IMR-90 (cell line): ENCODE measurements at regions not wholly inside any gene's neighbourhood (a gene's known extent, or its start where the extent isn't known, plus 50 kb on each side); places are given as distances from the start of the nearest gene placed in this dataset.

Source experiments
- ATAC-seq: fragments of 200-7000 bp; cut with Tn5 transposase; 2 replicates; pipeline ENCODE4 v1.9.1; 2020; ENCODE audit warnings: low read depth, mild to moderate bottlenecking, moderate library complexity
- BruUV-seq: library from RNA; stranded (reverse); fragments of 400-500 nt; replicated peaks from 2 replicates; lab custom pipeline; 2021; lab: Mats Ljungman, UMichigan
- CTCF ChIA-PET: fragments of 300-600 bp; formaldehyde crosslinking; extraction: SDS; loops from one replicate; lab custom pipeline; 2021; ENCODE audit warnings: antibody characterized with exemption; lab: Yijun Ruan, JAX
- POLR2A ChIA-PET: fragments of 300-600 bp; sonication (Branson Sonifier 250); formaldehyde crosslinking; loops from one replicate; lab custom pipeline; 2022; ENCODE audit warnings: antibody characterized with exemption; ENCODE audit not compliant: unreplicated experiment; lab: Charles Lee
- DNase-seq: peaks from one replicate; pipeline ENCODE4 v3.0.0; 2013
- H2AFZ ChIP-seq: replicated peaks from 2 replicates; pipeline ENCODE3; 2013; ENCODE audit warnings: low read length, mild to moderate bottlenecking; ENCODE audit not compliant: poor library complexity
- H2AK5ac ChIP-seq: 2 replicates; pipeline ENCODE4 v1.6.1; 2013; ENCODE audit warnings: low read depth, low read length, inconsistent platforms
- H2AK9ac ChIP-seq: replicated peaks from 2 replicates; pipeline ENCODE3; 2013; ENCODE audit warnings: mild to moderate bottlenecking, low read depth, low read length, moderate library complexity; ENCODE audit not compliant: poor library complexity
- H2BK120ac ChIP-seq: 2 replicates; pipeline ENCODE4 v1.6.1; 2013; ENCODE audit warnings: low read depth, low read length, inconsistent platforms
- H2BK15ac ChIP-seq: 3 replicates; pipeline ENCODE4 v1.6.1; 2013; ENCODE audit warnings: low read depth, low read length, inconsistent platforms
- H2BK20ac ChIP-seq: 2 replicates; pipeline ENCODE4 v1.6.1; 2013; ENCODE audit warnings: low read depth, mild to moderate bottlenecking, inconsistent platforms, low read length, moderate library complexity
- H2BK5ac ChIP-seq: 2 replicates; pipeline ENCODE4 v1.6.1; 2013; ENCODE audit warnings: mild to moderate bottlenecking, low read depth, low read length, inconsistent platforms; ENCODE audit not compliant: poor library complexity, severe bottlenecking
- H3K14ac ChIP-seq: replicated peaks from 2 replicates; pipeline ENCODE4 v1.6.1; 2013; ENCODE audit warnings: low read depth, low read length, inconsistent platforms
- H3K18ac ChIP-seq: 2 replicates; pipeline ENCODE4 v1.6.1; 2013; ENCODE audit warnings: low read depth, low read length, control low read depth
- H3K23ac ChIP-seq: 2 replicates; pipeline ENCODE4 v1.6.1; 2013; ENCODE audit warnings: low read depth, low read length, inconsistent platforms
- H3K27ac ChIP-seq: 2 replicates; pipeline ENCODE4 v1.5.1; 2013; ENCODE audit warnings: mild to moderate bottlenecking, control low read depth, low read length; ENCODE audit not compliant: insufficient read depth
- H3K27me3 ChIP-seq: 2 replicates; pipeline ENCODE4 v1.6.1; 2013; ENCODE audit warnings: low read length; ENCODE audit not compliant: control insufficient read depth, insufficient read depth
- H3K36me3 ChIP-seq: 2 replicates; pipeline ENCODE4 v1.6.1; 2013; ENCODE audit warnings: low read length, mixed read lengths; ENCODE audit not compliant: control insufficient read depth, insufficient read depth
- H3K4ac ChIP-seq: 2 replicates; pipeline ENCODE4 v1.6.1; 2013; ENCODE audit warnings: low read depth, low read length, inconsistent platforms
- H3K4me1 ChIP-seq: 2 replicates; pipeline ENCODE4 v1.6.1; 2013; ENCODE audit warnings: low read length, mixed read lengths; ENCODE audit not compliant: control insufficient read depth, insufficient read depth
- H3K4me2 ChIP-seq: 2 replicates; pipeline ENCODE4 v1.6.1; 2013; ENCODE audit warnings: low read depth, mild to moderate bottlenecking, control low read depth, low read length, moderate library complexity
- H3K4me3 ChIP-seq: 2 replicates; pipeline ENCODE4 v1.5.1; 2013; ENCODE audit warnings: low read depth, mild to moderate bottlenecking, control low read depth, low read length, moderate library complexity; ENCODE audit not compliant: insufficient read depth
- H3K56ac ChIP-seq: 2 replicates; pipeline ENCODE4 v1.6.1; 2013; ENCODE audit warnings: low read length, inconsistent platforms; ENCODE audit not compliant: insufficient read depth; ENCODE audit errors: extremely low read depth
- H3K79me1 ChIP-seq, 2 experiments: 2 replicates each; pipeline ENCODE4 v1.6.1; 2013; ENCODE audit warnings: low read length in 2 of 2, inconsistent platforms in 1 of 2, low read depth in 1 of 2
- H3K9ac ChIP-seq: 2 replicates; pipeline ENCODE4 v1.6.1; 2013; ENCODE audit warnings: low read depth, low read length, control low read depth
- H3K9me1 ChIP-seq: 2 replicates; pipeline ENCODE4 v1.6.1; 2013; ENCODE audit warnings: low read length, inconsistent platforms; ENCODE audit not compliant: insufficient read depth
- H3K9me3 ChIP-seq: 2 replicates; pipeline ENCODE4 v1.6.1; 2013; ENCODE audit warnings: low read length; ENCODE audit not compliant: control insufficient read depth, insufficient read depth
- H4K20me1 ChIP-seq: 2 replicates; pipeline ENCODE4 v1.6.1; 2013; ENCODE audit warnings: low read length, inconsistent platforms; ENCODE audit not compliant: insufficient read depth
- H4K5ac ChIP-seq: 2 replicates; pipeline ENCODE4 v1.6.1; 2013; ENCODE audit warnings: mild to moderate bottlenecking, low read depth, low read length, control low read depth
- H4K8ac ChIP-seq, 2 experiments: 2 replicates each; pipeline ENCODE4 v1.6.1; 2013; ENCODE audit warnings: low read depth in 2 of 2, low read length in 2 of 2, control low read depth in 1 of 2, inconsistent platforms in 1 of 2
- H4K91ac ChIP-seq: 2 replicates; pipeline ENCODE4 v1.6.1; 2013; ENCODE audit warnings: low read depth, low read length, inconsistent platforms; ENCODE audit not compliant: insufficient read depth
- CHD1 ChIP-seq: IDR thresholded peaks from 2 replicates; pipeline ENCODE4 v1.6.1; 2012; ENCODE audit warnings: low read depth, low read length, improper control_type of control experiment
- MAFK ChIP-seq: IDR thresholded peaks from 2 replicates; pipeline ENCODE4 v1.6.1; 2012; ENCODE audit warnings: low read depth, low read length, improper control_type of control experiment
- WGBS, 2 experiments: methylation state at CpG; one replicate each; pipeline versions ENCODE4 v1.1.5 to v1.1.7; 2013; ENCODE audit warnings: missing lambda C conversion rate in 2 of 2; ENCODE audit not compliant: insufficient read length in 1 of 2; ENCODE audit errors: extremely low coverage in 2 of 2; 5-methylcytosine and 5-hydroxymethylcytosine counted together
- dilution Hi-C: fragments of 300-500 bp; cut with HindIII; formaldehyde crosslinking; loops from one replicate; pipeline ENCODE4 v1.14.3; 2018; ENCODE audit warnings: low sequenced_read_pairs; ENCODE audit not compliant: unreplicated experiment
- in situ Hi-C: fragments of 300-500 bp; cut with MboI; formaldehyde crosslinking; loops from 3 replicates; pipeline ENCODE4 v1.14.3; 2019; ENCODE audit warnings: low sequenced_read_pairs, inconsistent platforms, mixed read lengths
- intact Hi-C: fragments of 100-400 bp; cut with micrococcal nuclease; formaldehyde crosslinking; loops from 2 replicates; pipeline ENCODE4 v1.10.0; 2022

DNA sequence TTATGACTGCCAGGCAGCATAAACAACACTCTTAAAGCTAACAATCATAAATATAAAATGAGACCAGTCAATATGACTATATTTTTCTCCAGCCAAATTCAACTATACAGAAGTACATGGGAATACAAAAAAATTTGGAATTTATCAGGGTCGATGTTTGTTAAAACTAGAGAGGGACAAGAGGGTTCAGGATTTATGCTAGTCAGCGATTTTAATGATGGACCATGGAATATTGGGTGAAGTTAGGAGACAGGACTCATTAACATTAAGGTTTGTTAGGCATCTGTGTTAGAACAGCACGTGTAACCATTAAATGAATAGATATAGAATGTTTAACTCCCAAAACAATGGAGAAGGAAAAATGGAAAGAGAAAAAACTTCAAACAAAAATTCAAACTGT lies 146.2 kb downstream of the SEM1 start:
- no peak overlapping the region for H2AFZ ChIP-seq
- ATAC-seq (no peak), DNase-seq (no peak)
- H2BK15ac ChIP-seq = no peak overlapping the region
- H3K9me3 ChIP-seq = no peaks in the 10 kb centered on the region
- WGBS, 2 experiments = no CpG with 5 or more reads among the region's 3 CpGs
- H4K20me1 ChIP-seq = no peaks in the 10 kb centered on the region
- no peak overlapping the region for H4K5ac ChIP-seq
- no peaks in the 10 kb centered on the region for H3K79me1 ChIP-seq
- H4K91ac ChIP-seq = no peak overlapping the region
- H3K4me1 ChIP-seq = no peaks in the 10 kb centered on the region
- H3K14ac ChIP-seq = no peak overlapping the region
- ChIA-PET POLR2A (no interaction called here), CTCF (no interaction called here)
- dilution Hi-C loops (no loop called here), intact Hi-C loops (no loop called here), in situ Hi-C loops (no loop called here)
- no peak overlapping the region for H3K4ac ChIP-seq
- H3K4me2 ChIP-seq = no peak overlapping the region
- no peak overlapping the region for H2BK20ac ChIP-seq
- no peak overlapping the region for H2BK120ac ChIP-seq
- no peak overlapping the region for H3K9ac ChIP-seq
- no peak overlapping the region for H2BK5ac ChIP-seq
- no peaks in the 10 kb centered on the region for H3K9me1 ChIP-seq
- H3K56ac ChIP-seq = no peak overlapping the region
- H3K27me3 ChIP-seq = no peaks in the 10 kb centered on the region
- no peak overlapping the region for H3K4me3 ChIP-seq
- H3K36me3 ChIP-seq = no peaks in the 10 kb centered on the region
- no peak overlapping the region for H4K8ac ChIP-seq
- no TSS peak for BruUV-seq
- no peak overlapping the region for H3K18ac ChIP-seq
- H2AK5ac ChIP-seq = no peak overlapping the region
- H2AK9ac ChIP-seq = no peak overlapping the region
- H3K23ac ChIP-seq = no peak overlapping the region
- H3K27ac ChIP-seq = no peak overlapping the region
- TF ChIP-seq MAFK = peak; percentile 53
- TF ChIP-seq CHD1 = no peak
